ENCODE measurements at regions not wholly inside any gene's neighbourhood (a gene's known extent, or its start where the extent isn't known, plus 50 kb on each side); places are given as distances from the start of the nearest gene placed in this dataset.

DNA sequence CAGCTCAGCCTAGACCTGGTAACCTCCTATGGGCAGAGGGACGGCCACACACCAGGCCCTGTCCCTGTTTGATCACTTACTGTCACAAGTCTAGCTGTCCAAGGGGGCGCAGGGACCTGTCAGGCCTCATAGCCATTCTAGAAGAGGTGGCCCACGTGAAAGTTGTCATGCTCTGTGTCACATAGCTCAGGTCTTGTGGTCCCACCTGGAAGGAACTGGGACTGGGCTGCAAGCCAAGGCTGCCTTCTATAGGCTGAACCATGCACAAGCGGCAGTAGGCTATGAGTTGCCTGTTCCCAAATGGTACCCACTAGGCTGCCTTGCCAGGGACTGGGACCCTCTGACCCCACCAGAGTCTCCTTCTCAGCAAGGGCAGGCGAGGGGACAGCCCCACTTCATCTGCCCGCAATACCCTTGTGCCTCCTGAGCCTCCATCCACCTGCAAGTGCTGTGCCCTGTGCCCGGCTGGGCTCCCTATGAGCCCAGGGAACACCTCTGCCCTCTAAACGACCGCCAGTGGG lies 177.5 kb downstream of the ANAPC1 start:
- H3K4ac ChIP-seq (replicated peaks; ENCODE audit: insufficient read length, low read depth, low read length): peak overlapping the region; percentile 17
- no peak for FAIRE-seq
- ChIA-PET CTCF (ENCODE audit: partially characterized antibody) (interaction anchor here (1.0 kb wide), 1 partner anchor 11 kb away, joined by 4 read pairs; no protein-coding TSS in a partner anchor), POLR2A (ENCODE audit: partially characterized antibody) (no interaction called here)
- peaks cover 0 to 7% (median 0%) of the 10 kb centered on the region in 4 experiments; a peak in 1 of 7 replicates for H3K27me3 ChIP-seq (replicated peaks in 1 of 4; ENCODE audit: control insufficient read depth in 3 of 4, extremely low read depth in 1 of 4, insufficient read depth in 3 of 4, low read length in 3 of 4)
- H2AFZ ChIP-seq (ENCODE audit: low read length): no peak overlapping the region
- no peak overlapping the region for H3K14ac ChIP-seq (ENCODE audit: insufficient read length)
- no peaks in the 10 kb centered on the region for H3K79me2 ChIP-seq (ENCODE audit: control insufficient read depth in 1 of 2, insufficient read depth in 2 of 2, low read length in 2 of 2)
- TF ChIP-seq SIN3A (conservative IDR thresholded peaks at IDR 0.05 in 1 of 2, IDR thresholded peaks at IDR 0.05 in 1 of 2; ENCODE audit: low read depth in 1 of 2, low read length in 2 of 2) (no peak), JUND (IDR thresholded peaks at IDR 0.05; ENCODE audit: low read length) (no peak), CTBP2 (IDR thresholded peaks at IDR 0.05; ENCODE audit: borderline replicate concordance, insufficient read depth, insufficient read length, low read length) (no peak), CEBPB (IDR thresholded peaks at IDR 0.05; ENCODE audit: low read depth, low read length) (no peak)
- no peak overlapping the region for H3K56ac ChIP-seq (replicated peaks; ENCODE audit: insufficient read length, low read depth, low read length)
- peak overlapping the region; percentile 27 for H2BK20ac ChIP-seq (ENCODE audit: low read length)
- no peaks in the 10 kb centered on the region for H3K36me3 ChIP-seq (ENCODE audit: control insufficient read depth in 2 of 4, insufficient read depth in 4 of 4, low read length in 3 of 4)
- H4K91ac ChIP-seq (replicated peaks; ENCODE audit: insufficient read length, low read length): peak overlapping the region; percentile 93
- H3K4me2 ChIP-seq (ENCODE audit: insufficient read depth in 1 of 2, low read depth in 2 of 2, low read length in 2 of 2): no peak overlapping the region
- no peaks in the 10 kb centered on the region for H3K9me3 ChIP-seq (ENCODE audit: insufficient read depth in 2 of 2, low read depth in 1 of 2, low read length in 1 of 2)
- peak overlapping the region; percentile 51; the same call in 1 of the 2 replicates for H4K8ac ChIP-seq (ENCODE audit: extremely low read depth, insufficient read depth, low read length)
- peak overlapping the region; percentile 53; the same call in 1 of the 2 replicates for H3K18ac ChIP-seq (ENCODE audit: extremely low read depth, low read length)
- H2BK5ac ChIP-seq (ENCODE audit: low read depth, low read length): peak overlapping the region; percentile 94
- DNase-seq (ENCODE audit: low read depth in 1 of 2, low spot score in 2 of 2): no peak
- 92% methylated on average over 9 of the region's 9 CpGs; no CpG with 5 or more reads in 1 of the 2 experiments for WGBS, 2 experiments (ENCODE audit: extremely low coverage in 1 of 2, insufficient coverage in 1 of 2, insufficient read length in 1 of 2, insufficient replicate concordance in 2 of 2, low coverage in 1 of 2, low lambda C conversion rate in 2 of 2, missing lambda C conversion rate in 1 of 2)
- no peak overlapping the region for H3K4me3 ChIP-seq (ENCODE audit: extremely low read depth in 1 of 4, insufficient read depth in 2 of 4, low read depth in 3 of 4, low read length in 4 of 4)
- H4K20me1 ChIP-seq (replicated peaks in 1 of 2; ENCODE audit: control insufficient read depth in 1 of 2, insufficient read depth in 2 of 2, low read length in 2 of 2): no peaks in the 10 kb centered on the region
- H3K4me1 ChIP-seq (replicated peaks in 1 of 4; ENCODE audit: control insufficient read depth in 3 of 4, insufficient read depth in 4 of 4, low read length in 3 of 4): peaks cover 11 to 35% (median 22%) of the 10 kb centered on the region in 4 experiments
- peak overlapping the region; percentile 97 for H2AK5ac ChIP-seq (ENCODE audit: low read depth, low read length)
- H3K23ac ChIP-seq (ENCODE audit: insufficient read length): no peak overlapping the region
- peak overlapping the region; percentile 75 for H3K27ac ChIP-seq (ENCODE audit: low read depth, low read length)
- peak overlapping the region; percentile 38; the same call in 1 of the 2 replicates for H2BK15ac ChIP-seq (ENCODE audit: low read length)
- H3K79me1 ChIP-seq (ENCODE audit: low read depth, low read length): no peaks in the 10 kb centered on the region
- peak overlapping the region; percentile 10 for H4K5ac ChIP-seq (ENCODE audit: insufficient read length, low read depth, low read length)
- H2BK120ac ChIP-seq (replicated peaks; ENCODE audit: low read depth, low read length): peak overlapping the region; percentile 1
- peak overlapping the region in 1 of 4 experiments; percentile 29; a peak in 1 of 7 replicates for H3K9ac ChIP-seq (replicated peaks in 1 of 4; ENCODE audit: extremely low read depth in 1 of 4, low read depth in 3 of 4, low read length in 3 of 4)
- no peaks in the 10 kb centered on the region for H3K23me2 ChIP-seq (ENCODE audit: low read depth, low read length)
- H2BK12ac ChIP-seq (ENCODE audit: low read depth, low read length): peak overlapping the region; percentile 98

Data from H1 (cell line).